H1 (cell line): ENCODE measurements at regions not wholly inside any gene's neighbourhood (a gene's known extent, or its start where the extent isn't known, plus 50 kb on each side); places are given as distances from the start of the nearest gene placed in this dataset.

Source experiments
- CTCF ChIA-PET: fragments of 300-600 bp; sonication (Branson Sonifier 250); formaldehyde crosslinking; loops from one replicate; lab custom pipeline; 2021; ENCODE audit not compliant: partially characterized antibody; lab: Charles Lee
- POLR2A ChIA-PET: fragments of 300-600 bp; sonication (Branson Sonifier 250); formaldehyde crosslinking; loops from one replicate; lab custom pipeline; 2021; ENCODE audit warnings: inconsistent platforms; ENCODE audit not compliant: partially characterized antibody; lab: Charles Lee
- DNase-seq, 2 experiments: peaks; one replicate each; pipeline versions ENCODE4 v3.0.0 to v3.0.0-alpha.2; 2010 to 2022; ENCODE audit warnings: low spot score in 2 of 2, low read depth in 1 of 2, mixed read lengths in 1 of 2
- FAIRE-seq: peaks from 2 replicates; lab custom pipeline; 2011; peaks lifted over from hg19 to GRCh38; lab: Jason Lieb, UNC
- H2AFZ ChIP-seq: 2 replicates; pipeline ENCODE4 v1.8.1; 2012; ENCODE audit warnings: low read length, inconsistent platforms
- H2AK5ac ChIP-seq: 2 replicates; pipeline ENCODE4 v1.6.1; 2013; ENCODE audit warnings: low read depth, low read length
- H2BK120ac ChIP-seq: replicated peaks from 2 replicates; pipeline ENCODE3; 2013; ENCODE audit warnings: low read depth, low read length, inconsistent platforms
- H2BK12ac ChIP-seq: 2 replicates; pipeline ENCODE4 v1.6.1; 2013; ENCODE audit warnings: low read depth, low read length
- H2BK15ac ChIP-seq: 2 replicates; pipeline ENCODE4 v1.6.1; 2013; ENCODE audit warnings: low read length
- H2BK20ac ChIP-seq: 2 replicates; pipeline ENCODE4 v1.6.1; 2013; ENCODE audit warnings: low read length
- H2BK5ac ChIP-seq: 2 replicates; pipeline ENCODE4 v1.6.1; 2013; ENCODE audit warnings: low read depth, low read length
- H3K14ac ChIP-seq: 2 replicates; pipeline ENCODE4 v1.6.1; 2013; ENCODE audit warnings: inconsistent platforms; ENCODE audit not compliant: insufficient read length
- H3K18ac ChIP-seq: 2 replicates; pipeline ENCODE4 v1.6.1; 2013; ENCODE audit warnings: low read length; ENCODE audit errors: extremely low read depth
- H3K23ac ChIP-seq: 2 replicates; pipeline ENCODE4 v1.6.1; 2013; ENCODE audit warnings: inconsistent platforms; ENCODE audit not compliant: insufficient read length
- H3K23me2 ChIP-seq: 2 replicates; pipeline ENCODE4 v1.6.1; 2013; ENCODE audit warnings: low read depth, low read length
- H3K27ac ChIP-seq: 2 replicates; pipeline ENCODE4 v1.6.1; 2011; ENCODE audit warnings: low read depth, low read length, inconsistent platforms
- H3K27me3 ChIP-seq, 4 experiments: replicated peaks in 1 of 4; 1 replicate in 1 of 4; 2 replicates in 3 of 4; pipeline versions ENCODE4 v1.6.1 to v1.8.1; 2011 to 2013; ENCODE audit warnings: low read length in 3 of 4, mild to moderate bottlenecking in 3 of 4, inconsistent platforms in 2 of 4, mixed read lengths in 2 of 4, moderate library complexity in 1 of 4; ENCODE audit not compliant: control insufficient read depth in 3 of 4, insufficient read depth in 3 of 4; ENCODE audit errors: extremely low read depth in 1 of 4
- H3K36me3 ChIP-seq, 4 experiments: 2 replicates each; pipeline versions ENCODE4 v1.6.1 to v1.8.1; 2011 to 2013; ENCODE audit warnings: mild to moderate bottlenecking in 4 of 4, low read length in 3 of 4, moderate library complexity in 2 of 4, control low read depth in 1 of 4, inconsistent platforms in 1 of 4; ENCODE audit not compliant: insufficient read depth in 4 of 4, control insufficient read depth in 2 of 4
- H3K4ac ChIP-seq: replicated peaks from 2 replicates; pipeline ENCODE3; 2013; ENCODE audit warnings: low read length, low read depth, mixed read lengths, inconsistent platforms; ENCODE audit not compliant: insufficient read length
- H3K4me1 ChIP-seq, 4 experiments: replicated peaks in 1 of 4; 1 replicate in 1 of 4; 2 replicates in 3 of 4; pipeline versions ENCODE4 v1.6.1 to v1.8.1; 2011 to 2013; ENCODE audit warnings: low read length in 3 of 4, inconsistent platforms in 2 of 4, mixed read lengths in 1 of 4; ENCODE audit not compliant: insufficient read depth in 4 of 4, control insufficient read depth in 3 of 4
- H3K4me2 ChIP-seq, 2 experiments: 2 replicates each; pipeline versions ENCODE4 v1.6.1 to v1.8.1; 2011 to 2013; ENCODE audit warnings: low read depth in 2 of 2, low read length in 2 of 2, control low read depth in 1 of 2, inconsistent platforms in 1 of 2, mild to moderate bottlenecking in 1 of 2; ENCODE audit not compliant: insufficient read depth in 1 of 2
- H3K4me3 ChIP-seq, 4 experiments: fragments of 200-600, 300-600 bp in 1 of 4; sonication (generic), shearing (Covaris generic), sonication (Bioruptor Twin) in 1 of 4; 2 replicates each; pipeline versions ENCODE4 v1.5.1 to v1.8.1; 2011 to 2016; ENCODE audit warnings: low read length in 4 of 4, low read depth in 3 of 4, control low read depth in 2 of 4, inconsistent platforms in 2 of 4, mild to moderate bottlenecking in 2 of 4, mixed read lengths in 1 of 4, moderate library complexity in 1 of 4; ENCODE audit not compliant: insufficient read depth in 2 of 4; ENCODE audit errors: extremely low read depth in 1 of 4
- H3K56ac ChIP-seq: replicated peaks from 2 replicates; pipeline ENCODE3; 2013; ENCODE audit warnings: low read depth, mild to moderate bottlenecking, mixed read lengths, low read length, inconsistent platforms; ENCODE audit not compliant: insufficient read length
- H3K79me1 ChIP-seq: 2 replicates; pipeline ENCODE4 v1.6.1; 2013; ENCODE audit warnings: low read depth, low read length, control low read depth
- H3K79me2 ChIP-seq, 2 experiments: 2 replicates each; pipeline versions ENCODE4 v1.6.1 to v1.8.1; 2012 to 2013; ENCODE audit warnings: low read length in 2 of 2, mild to moderate bottlenecking in 2 of 2, inconsistent platforms in 1 of 2; ENCODE audit not compliant: insufficient read depth in 2 of 2, control insufficient read depth in 1 of 2
- H3K9ac ChIP-seq, 4 experiments: replicated peaks in 1 of 4; 1 replicate in 1 of 4; 2 replicates in 3 of 4; pipeline versions ENCODE4 v1.6.1 to v1.8.1; 2011 to 2013; ENCODE audit warnings: low read depth in 3 of 4, low read length in 3 of 4, control low read depth in 2 of 4, mild to moderate bottlenecking in 2 of 4, moderate library complexity in 2 of 4, inconsistent platforms in 1 of 4; ENCODE audit errors: extremely low read depth in 1 of 4
- H3K9me3 ChIP-seq, 2 experiments: 2 replicates each; pipeline versions ENCODE4 v1.6.1 to v1.8.1; 2012 to 2013; ENCODE audit warnings: mild to moderate bottlenecking in 2 of 2, moderate library complexity in 2 of 2, control low read depth in 1 of 2, inconsistent platforms in 1 of 2, low read depth in 1 of 2, low read length in 1 of 2, mixed read lengths in 1 of 2; ENCODE audit not compliant: insufficient read depth in 2 of 2
- H4K20me1 ChIP-seq, 2 experiments: replicated peaks in 1 of 2; 2 replicates each; pipeline versions ENCODE3 to v1.8.1; 2011 to 2013; ENCODE audit warnings: inconsistent platforms in 2 of 2, low read length in 2 of 2, mild to moderate bottlenecking in 1 of 2; ENCODE audit not compliant: insufficient read depth in 2 of 2, control insufficient read depth in 1 of 2
- H4K5ac ChIP-seq: 2 replicates; pipeline ENCODE4 v1.6.1; 2013; ENCODE audit warnings: low read length, low read depth, mixed read lengths, inconsistent platforms; ENCODE audit not compliant: insufficient read length
- H4K8ac ChIP-seq: 2 replicates; pipeline ENCODE4 v1.8.0; 2013; ENCODE audit warnings: mild to moderate bottlenecking, moderate library complexity, low read length, inconsistent platforms; ENCODE audit not compliant: insufficient read depth; ENCODE audit errors: extremely low read depth
- H4K91ac ChIP-seq: replicated peaks from 2 replicates; pipeline ENCODE3; 2013; ENCODE audit warnings: low read length, mixed read lengths, inconsistent platforms; ENCODE audit not compliant: insufficient read length
- SP2 ChIP-seq: IDR thresholded peaks from 2 replicates; pipeline ENCODE4 v1.6.1; 2012; ENCODE audit warnings: mild to moderate bottlenecking, low read length, inconsistent platforms
- SRF ChIP-seq: IDR thresholded peaks from 2 replicates; pipeline ENCODE4 v1.6.1; 2011; ENCODE audit warnings: mild to moderate bottlenecking, low read depth, low read length, moderate library complexity
- TEAD4 ChIP-seq: IDR thresholded peaks from 2 replicates; pipeline ENCODE4 v1.6.1; 2012; ENCODE audit warnings: low read depth, low read length, inconsistent platforms, mixed read lengths
- ZNF274 ChIP-seq: IDR thresholded peaks from 2 replicates; pipeline ENCODE4 v1.7.0; 2012; ENCODE audit warnings: low read length, borderline replicate concordance; ENCODE audit errors: extremely low read depth
- whole genome bisulfite sequencing, 2 experiments: shearing (Covaris generic) in 1 of 2; methylation state at CpG; one replicate each; pipeline versions ENCODE4 v1.1.6 to v1.1.7; 2013 to 2015; ENCODE audit warnings: low lambda C conversion rate in 2 of 2, mixed read lengths in 2 of 2, inconsistent platforms in 1 of 2, low coverage in 1 of 2, missing lambda C conversion rate in 1 of 2; ENCODE audit not compliant: insufficient replicate concordance in 2 of 2, insufficient coverage in 1 of 2, insufficient read length in 1 of 2; ENCODE audit errors: extremely low coverage in 1 of 2, missing lambda C conversion rate in 1 of 2; 5-methylcytosine and 5-hydroxymethylcytosine counted together
- TF ChIP-seq, protein P1 (sequence below): IDR thresholded peaks from 2 replicates; pipeline ENCODE4 v1.6.1; 2012; ENCODE audit warnings: inconsistent platforms

DNA sequence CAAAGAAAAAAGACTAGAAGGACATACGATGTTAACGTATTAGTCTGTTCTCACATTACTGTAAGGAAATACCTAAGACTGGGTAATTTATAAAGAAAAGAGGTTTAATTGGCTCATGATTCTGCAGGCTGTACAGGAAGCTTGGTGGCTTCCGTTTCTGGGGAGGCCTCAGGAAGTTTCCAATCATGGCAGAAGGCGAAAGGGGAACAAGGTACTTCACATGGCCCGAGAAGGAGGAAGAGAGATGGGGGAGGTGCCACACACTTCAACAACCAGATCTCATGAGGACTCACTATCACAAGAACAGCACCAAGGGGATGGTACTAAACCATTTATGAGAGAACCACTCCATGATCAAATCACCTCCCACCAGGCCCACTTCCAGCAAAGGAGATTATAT lies 110.1 kb downstream of the CARTPT start:
- Histone ChIP-seq H2AK5ac (no peak overlapping the region), H3K14ac (no peak overlapping the region), H3K18ac (no peak overlapping the region), H4K8ac (no peak overlapping the region), H2AFZ (no peak overlapping the region), H3K27ac (no peak overlapping the region), H3K9me3 (peaks cover 6 to 14% of the 10 kb centered on the region in 2 experiments; a peak in 3 of 4 replicates), H3K56ac (no peak overlapping the region), H2BK120ac (no peak overlapping the region), H3K4me3 (no peak overlapping the region), H4K20me1 (no peaks in the 10 kb centered on the region), H4K5ac (no peak overlapping the region), H2BK12ac (no peak overlapping the region), H3K9ac (no peak overlapping the region), H3K36me3 (no peaks in the 10 kb centered on the region), H4K91ac (no peak overlapping the region), H3K4me2 (no peak overlapping the region), H3K27me3 (no peaks in the 10 kb centered on the region), H2BK20ac (no peak overlapping the region), H2BK15ac (no peak overlapping the region), H3K79me2 (no peaks in the 10 kb centered on the region), H3K23me2 (no peaks in the 10 kb centered on the region), H3K4ac (no peak overlapping the region), H3K79me1 (no peaks in the 10 kb centered on the region), H2BK5ac (no peak overlapping the region), H3K23ac (no peak overlapping the region), H3K4me1 (peaks cover 0 to 2% (median 0%) of the 10 kb centered on the region in 4 experiments; a peak in 1 of 7 replicates)
- FAIRE-seq (no peak), DNase-seq (no peak)
- ChIA-PET POLR2A (no interaction called here), CTCF (no interaction called here)
- no peak for TF ChIP-seq ZNF274
- no peak for TF ChIP-seq SP2
- TF ChIP-seq SRF, result no peak
- no peak for TF ChIP-seq TEAD4
- TF ChIP-seq, protein P1, sequence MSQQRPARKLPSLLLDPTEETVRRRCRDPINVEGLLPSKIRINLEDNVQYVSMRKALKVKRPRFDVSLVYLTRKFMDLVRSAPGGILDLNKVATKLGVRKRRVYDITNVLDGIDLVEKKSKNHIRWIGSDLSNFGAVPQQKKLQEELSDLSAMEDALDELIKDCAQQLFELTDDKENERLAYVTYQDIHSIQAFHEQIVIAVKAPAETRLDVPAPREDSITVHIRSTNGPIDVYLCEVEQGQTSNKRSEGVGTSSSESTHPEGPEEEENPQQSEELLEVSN, result no peak
- WGBS, 2 experiments, result 93% methylated on average over 5 of the region's 5 CpGs; no CpG with 5 or more reads in 1 of the 2 experiments
